ENCODE measurements at regions not wholly inside any gene's neighbourhood (a gene's known extent, or its start where the extent isn't known, plus 50 kb on each side); places are given as distances from the start of the nearest gene placed in this dataset.

GRCh38 chr6:132009175-132009574 is 58.0 kb upstream of the CCN2 start:
- ATAC-seq = no peak
- TF ChIP-seq TSHZ2 (CRISPR knock-in tag; IDR thresholded peaks at IDR 0.05) (no peak), CREB5 (CRISPR knock-in tag; IDR thresholded peaks at IDR 0.05; ENCODE audit: low read depth) (no peak), BACH2 (CRISPR knock-in tag; IDR thresholded peaks at IDR 0.05; ENCODE audit: borderline replicate concordance) (no peak), ISL1 (CRISPR knock-in tag; IDR thresholded peaks at IDR 0.05) (no peak), GLIS3 (CRISPR knock-in tag; IDR thresholded peaks at IDR 0.05) (no peak), RARB (CRISPR knock-in tag; IDR thresholded peaks at IDR 0.05) (no peak), OSR1 (CRISPR knock-in tag; IDR thresholded peaks at IDR 0.05) (no peak), SNAI2 (CRISPR knock-in tag; IDR thresholded peaks at IDR 0.05) (no peak), ARNTL (CRISPR knock-in tag; IDR thresholded peaks at IDR 0.05; ENCODE audit: borderline replicate concordance, low read depth) (no peak), ZNF70 (CRISPR knock-in tag; IDR thresholded peaks at IDR 0.05) (no peak), TOX (CRISPR knock-in tag; IDR thresholded peaks at IDR 0.05; ENCODE audit: borderline replicate concordance) (no peak), CSRNP3 (CRISPR knock-in tag; IDR thresholded peaks at IDR 0.05) (no peak), ESRRG (CRISPR knock-in tag; IDR thresholded peaks at IDR 0.05) (no peak), TCF4 (CRISPR knock-in tag; IDR thresholded peaks at IDR 0.05; ENCODE audit: borderline replicate concordance) (no peak), ZC3H10 (CRISPR knock-in tag; IDR thresholded peaks at IDR 0.05) (no peak), ZFP3 (CRISPR knock-in tag; IDR thresholded peaks at IDR 0.05) (no peak)
- TF ChIP-seq, protein P1, sequence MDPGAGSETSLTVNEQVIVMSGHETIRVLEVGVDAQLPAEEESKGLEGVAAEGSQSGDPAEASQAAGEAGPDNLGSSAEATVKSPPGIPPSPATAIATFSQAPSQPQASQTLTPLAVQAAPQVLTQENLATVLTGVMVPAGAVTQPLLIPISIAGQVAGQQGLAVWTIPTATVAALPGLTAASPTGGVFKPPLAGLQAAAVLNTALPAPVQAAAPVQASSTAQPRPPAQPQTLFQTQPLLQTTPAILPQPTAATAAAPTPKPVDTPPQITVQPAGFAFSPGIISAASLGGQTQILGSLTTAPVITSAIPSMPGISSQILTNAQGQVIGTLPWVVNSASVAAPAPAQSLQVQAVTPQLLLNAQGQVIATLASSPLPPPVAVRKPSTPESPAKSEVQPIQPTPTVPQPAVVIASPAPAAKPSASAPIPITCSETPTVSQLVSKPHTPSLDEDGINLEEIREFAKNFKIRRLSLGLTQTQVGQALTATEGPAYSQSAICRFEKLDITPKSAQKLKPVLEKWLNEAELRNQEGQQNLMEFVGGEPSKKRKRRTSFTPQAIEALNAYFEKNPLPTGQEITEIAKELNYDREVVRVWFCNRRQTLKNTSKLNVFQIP (CRISPR knock-in tag; IDR thresholded peaks at IDR 0.05; ENCODE audit: borderline replicate concordance, low read depth) = no peak

DNA sequence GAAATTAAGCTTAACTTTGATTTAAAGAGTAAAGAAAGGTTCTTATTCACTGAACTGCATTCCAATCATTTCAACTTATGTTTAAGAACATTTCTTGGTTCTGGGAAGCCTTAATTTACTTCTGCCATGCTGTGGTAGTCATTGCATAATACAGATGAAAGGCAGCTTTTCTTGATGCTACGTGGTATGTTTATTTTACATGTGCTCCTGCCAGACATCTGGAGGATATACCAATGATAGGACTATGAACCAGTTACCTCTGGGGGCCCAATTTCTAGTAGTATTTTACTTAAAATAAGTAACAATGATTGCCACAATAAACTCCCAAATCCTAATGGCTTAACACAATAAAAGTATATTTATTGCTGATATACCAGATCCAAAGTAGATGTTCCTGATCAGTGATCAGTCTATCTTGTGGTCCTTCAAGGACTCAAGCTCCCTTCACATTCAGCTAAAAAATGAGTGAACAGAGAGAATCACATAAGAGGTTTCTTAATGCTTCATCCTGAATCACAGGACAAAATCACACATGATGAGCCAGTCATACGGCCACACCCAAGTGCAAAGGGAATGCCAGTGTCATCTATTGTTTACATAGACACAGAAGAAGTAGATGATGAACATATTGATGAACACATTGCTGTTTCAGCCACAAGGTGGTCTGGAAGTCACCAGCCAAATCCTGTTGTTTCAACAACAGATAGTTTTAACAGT is 56.5 kb upstream of the CCN2 start:
- no peak for ATAC-seq
- TF ChIP-seq ZNF565 (CRISPR knock-in tag; conservative IDR thresholded peaks at IDR 0.05; ENCODE audit: low read depth) = no peak
- TF ChIP-seq RARB (CRISPR knock-in tag; IDR thresholded peaks at IDR 0.05) = no peak
- no peak for TF ChIP-seq CSRNP3 (CRISPR knock-in tag; IDR thresholded peaks at IDR 0.05)
- TF ChIP-seq PATZ1 (CRISPR knock-in tag; IDR thresholded peaks at IDR 0.05; ENCODE audit: borderline replicate concordance) = no peak
- TF ChIP-seq SNAI2 (CRISPR knock-in tag; IDR thresholded peaks at IDR 0.05) = no peak
- TF ChIP-seq, protein P1 (CRISPR knock-in tag; IDR thresholded peaks at IDR 0.05; ENCODE audit: borderline replicate concordance, low read depth) = no peak
- TF ChIP-seq ESRRG (CRISPR knock-in tag; IDR thresholded peaks at IDR 0.05) = no peak
- TF ChIP-seq BACH2 (CRISPR knock-in tag; IDR thresholded peaks at IDR 0.05; ENCODE audit: borderline replicate concordance) = no peak
- TF ChIP-seq CREB5 (CRISPR knock-in tag; IDR thresholded peaks at IDR 0.05; ENCODE audit: low read depth) = no peak
- TF ChIP-seq OSR1 (CRISPR knock-in tag; IDR thresholded peaks at IDR 0.05) = no peak
- no peak for TF ChIP-seq ARNTL (CRISPR knock-in tag; IDR thresholded peaks at IDR 0.05; ENCODE audit: borderline replicate concordance, low read depth)
- no peak for TF ChIP-seq GLIS3 (CRISPR knock-in tag; IDR thresholded peaks at IDR 0.05)
- TF ChIP-seq TOX (CRISPR knock-in tag; IDR thresholded peaks at IDR 0.05; ENCODE audit: borderline replicate concordance) = no peak
- no peak for TF ChIP-seq ZFP3 (CRISPR knock-in tag; IDR thresholded peaks at IDR 0.05)
- no peak for TF ChIP-seq ZNF70 (CRISPR knock-in tag; IDR thresholded peaks at IDR 0.05)
- TF ChIP-seq TCF4 (CRISPR knock-in tag; IDR thresholded peaks at IDR 0.05; ENCODE audit: borderline replicate concordance) = no peak
- no peak for TF ChIP-seq TSHZ2 (CRISPR knock-in tag; IDR thresholded peaks at IDR 0.05)

All from SK-N-SH treated with all-trans-retinoic acid at 6 μM for 48 hours (cell line).